CD14-positive monocyte (primary cell): ENCODE measurements at regions not wholly inside any gene's neighbourhood (a gene's known extent, or its start where the extent isn't known, plus 50 kb on each side); places are given as distances from the start of the nearest gene placed in this dataset.

Experiments
- DNase-seq, 3 donors: peaks; one replicate each; pipeline ENCODE4 v3.0.0-alpha.2; 2011 to 2022
- H2AFZ ChIP-seq: 2 replicates; pipeline ENCODE4 v1.6.0; 2012; ENCODE audit warnings: mild to moderate bottlenecking, low read depth, low read length, inconsistent platforms; ENCODE audit not compliant: insufficient read depth, poor library complexity, severe bottlenecking
- H3K27ac ChIP-seq, 2 donors: 1 replicate in 1 of 2; 2 replicates in 1 of 2; pipeline ENCODE4 v1.5.1; 2012 to 2013; ENCODE audit warnings: low read length in 2 of 2, control low read depth in 1 of 2, inconsistent platforms in 1 of 2, low read depth in 1 of 2, mild to moderate bottlenecking in 1 of 2
- H3K27me3 ChIP-seq, 2 donors: one replicate each; pipeline versions ENCODE4 v1.6.0 to v1.6.1; 2011 to 2013; ENCODE audit warnings: low read length in 2 of 2; ENCODE audit not compliant: control insufficient read depth in 2 of 2, insufficient read depth in 2 of 2
- H3K36me3 ChIP-seq, 2 donors: replicated peaks in 1 of 2; 1 replicate in 1 of 2; 2 replicates in 1 of 2; pipeline versions ENCODE4 v1.5.1 to v1.6.1; 2012 to 2013; ENCODE audit warnings: low read length in 2 of 2, control low read depth in 1 of 2, inconsistent platforms in 1 of 2, mild to moderate bottlenecking in 1 of 2; ENCODE audit not compliant: insufficient read depth in 2 of 2, control insufficient read depth in 1 of 2
- H3K4me1 ChIP-seq, 2 donors: 1 replicate in 1 of 2; 2 replicates in 1 of 2; pipeline versions ENCODE4 v1.5.1 to v1.6.1; 2012 to 2013; ENCODE audit warnings: low read length in 2 of 2, control low read depth in 1 of 2, inconsistent platforms in 1 of 2, mild to moderate bottlenecking in 1 of 2, moderate library complexity in 1 of 2; ENCODE audit not compliant: insufficient read depth in 2 of 2, control insufficient read depth in 1 of 2
- H3K4me2 ChIP-seq: replicated peaks from 2 replicates; pipeline ENCODE3; 2012; ENCODE audit warnings: low read length, moderate library complexity, mild to moderate bottlenecking; ENCODE audit not compliant: poor library complexity, severe bottlenecking; ENCODE audit errors: extremely low read depth
- H3K4me3 ChIP-seq, 3 experiments: fragments of 200-600 bp in 1 of 3; sonication (generic) in 1 of 3; replicated peaks in 1 of 3; 1 replicate in 2 of 3; 2 replicates in 1 of 3; pipeline ENCODE4 v1.5.1; 2011 to 2013; ENCODE audit warnings: low read length in 3 of 3, mild to moderate bottlenecking in 3 of 3, control low read depth in 2 of 3, low read depth in 2 of 3, inconsistent platforms in 1 of 3, moderate library complexity in 1 of 3
- H3K79me2 ChIP-seq: 2 replicates; pipeline ENCODE4 v1.6.0; 2012; ENCODE audit warnings: mild to moderate bottlenecking, control low read depth, inconsistent platforms, low read length, moderate library complexity; ENCODE audit not compliant: insufficient read depth
- H3K9ac ChIP-seq: 2 replicates; pipeline ENCODE4 v1.6.0; 2017; ENCODE audit warnings: low read length, mild to moderate bottlenecking; ENCODE audit not compliant: insufficient read depth, poor library complexity, severe bottlenecking
- H3K9me3 ChIP-seq, 2 donors: replicated peaks in 1 of 2; 1 replicate in 1 of 2; 2 replicates in 1 of 2; pipeline versions ENCODE4 v1.5.1 to v1.6.1; 2012 to 2013; ENCODE audit warnings: low read length in 2 of 2, control low read depth in 1 of 2; ENCODE audit not compliant: control insufficient read depth in 1 of 2, insufficient read depth in 1 of 2
- H4K20me1 ChIP-seq: 2 replicates; pipeline ENCODE4 v1.6.0; 2012; ENCODE audit warnings: mild to moderate bottlenecking, low read length, control low read depth, moderate library complexity; ENCODE audit not compliant: insufficient read depth
- H3K27ac Mint-ChIP-seq, 7 donors: one replicate each; pipeline ENCODE4 v1.8.0; 2020; ENCODE audit warnings: mild to moderate bottlenecking in 7 of 7, mixed read lengths in 7 of 7, moderate library complexity in 6 of 7, inconsistent platforms in 2 of 7
- H3K27me3 Mint-ChIP-seq, 3 donors: one replicate each; pipeline ENCODE4 v1.8.0; 2021 to 2022; ENCODE audit warnings: low read depth in 3 of 3, mild to moderate bottlenecking in 3 of 3, mixed read lengths in 3 of 3, moderate library complexity in 3 of 3, inconsistent platforms in 1 of 3
- H3K36me3 Mint-ChIP-seq, 2 donors: one replicate each; pipeline ENCODE4 v1.8.0; 2020; ENCODE audit warnings: mixed read lengths in 2 of 2, inconsistent platforms in 1 of 2, mild to moderate bottlenecking in 1 of 2
- H3K4me1 Mint-ChIP-seq: one replicate; pipeline ENCODE4 v1.8.0; 2020; ENCODE audit warnings: mild to moderate bottlenecking, mixed read lengths
- H3K4me3 Mint-ChIP-seq, 2 donors: one replicate each; pipeline ENCODE4 v1.8.0; 2020; ENCODE audit warnings: mild to moderate bottlenecking in 2 of 2, mixed read lengths in 2 of 2, moderate library complexity in 1 of 2
- H3K9me3 Mint-ChIP-seq, 7 donors: one replicate each; pipeline ENCODE4 v1.8.0; 2020 to 2022; ENCODE audit warnings: mixed read lengths in 7 of 7, mild to moderate bottlenecking in 6 of 7, moderate library complexity in 6 of 7, inconsistent platforms in 2 of 7
- CTCF ChIP-seq: fragments of 200-600 bp; IDR thresholded peaks from one replicate; pipeline ENCODE4 v1.8.0; 2022; ENCODE audit warnings: antibody characterized with exemption, mild to moderate bottlenecking
- WGBS: methylation state at CpG from one replicate; pipeline ENCODE4 v1.1.5; 2013; ENCODE audit warnings: missing lambda C conversion rate; ENCODE audit not compliant: insufficient coverage; 5-methylcytosine and 5-hydroxymethylcytosine counted together
- intact Hi-C, 2 donors: fragments of 100-400 bp; cut with micrococcal nuclease; formaldehyde crosslinking; loops; one replicate each; pipeline versions ENCODE4 v1.15.0 to v1.15.1; 2023

GRCh38 chr5:117189784-117190183 is 615.2 kb upstream of the SEMA6A start:
- H3K27ac ChIP-seq, result no peak overlapping the region
- no peak overlapping the region for H3K4me3 ChIP-seq
- 60% methylated on average over 1 of the region's 4 CpGs for WGBS
- no peaks in the 10 kb centered on the region for H3K4me1 Mint-ChIP-seq
- no peaks in the 10 kb centered on the region for H3K36me3 Mint-ChIP-seq
- H3K9me3 ChIP-seq, result peaks cover 0 to 3% of the 10 kb centered on the region in 2 donors
- intact Hi-C loops, result no loop called here
- H2AFZ ChIP-seq, result no peak overlapping the region
- no peaks in the 10 kb centered on the region for H3K79me2 ChIP-seq
- no peak for TF ChIP-seq CTCF
- no peak overlapping the region for H3K4me2 ChIP-seq
- H4K20me1 ChIP-seq, result no peaks in the 10 kb centered on the region
- no peaks in the 10 kb centered on the region for H3K4me1 ChIP-seq
- H3K27me3 ChIP-seq, result no peaks in the 10 kb centered on the region
- H3K27ac Mint-ChIP-seq, result no peak overlapping the region
- no peaks in the 10 kb centered on the region for H3K36me3 ChIP-seq
- no peak overlapping the region for H3K9ac ChIP-seq
- peaks cover 0 to 14% (median 5%) of the 10 kb centered on the region in 7 donors for H3K9me3 Mint-ChIP-seq
- no peak overlapping the region for H3K4me3 Mint-ChIP-seq
- H3K27me3 Mint-ChIP-seq, result peaks cover 0 to 4% (median 3%) of the 10 kb centered on the region in 3 donors
- no peak for DNase-seq

GRCh38 chr5:117188211-117188610 is 613.6 kb upstream of the SEMA6A start:
- Histone ChIP-seq H3K4me1 (no peaks in the 10 kb centered on the region), H3K36me3 (no peaks in the 10 kb centered on the region), H3K79me2 (no peaks in the 10 kb centered on the region), H3K4me2 (no peak overlapping the region), H2AFZ (no peak overlapping the region), H3K9ac (no peak overlapping the region), H4K20me1 (no peaks in the 10 kb centered on the region), H3K4me3 (no peak overlapping the region), H3K27ac (no peak overlapping the region), H3K27me3 (no peaks in the 10 kb centered on the region), H3K9me3 (no peaks in the 10 kb centered on the region)
- TF ChIP-seq CTCF, result no peak
- WGBS, result no CpG with 5 or more reads among the region's 1 CpG
- peaks cover 0 to 10% (median 2%) of the 10 kb centered on the region in 7 donors for H3K9me3 Mint-ChIP-seq
- intact Hi-C loops, result no loop called here
- peaks cover 0 to 3% (median 1%) of the 10 kb centered on the region in 3 donors for H3K27me3 Mint-ChIP-seq
- H3K4me1 Mint-ChIP-seq, result no peaks in the 10 kb centered on the region
- DNase-seq, result no peak
- no peaks in the 10 kb centered on the region for H3K36me3 Mint-ChIP-seq
- no peak overlapping the region for H3K27ac Mint-ChIP-seq
- no peak overlapping the region for H3K4me3 Mint-ChIP-seq
